CD4-positive, alpha-beta T cell (primary cell): ENCODE measurements at regions not wholly inside any gene's neighbourhood (a gene's known extent, or its start where the extent isn't known, plus 50 kb on each side); places are given as distances from the start of the nearest gene placed in this dataset.

Source experiments
- ATAC-seq: fragments of 200-7000 bp; cut with Tn5 transposase; one replicate; pipeline ENCODE4 v1.10.0; 2022; ENCODE audit warnings: mild to moderate bottlenecking; ENCODE audit not compliant: poor library complexity
- CTCF ChIA-PET: fragments of 350-600 bp; sonication (Branson Sonifier 250); formaldehyde crosslinking; loops from one replicate; lab custom pipeline; 2021; ENCODE audit warnings: antibody characterized with exemption, inconsistent platforms; lab: Charles Lee
- POLR2A ChIA-PET: fragments of 350-600 bp; sonication (Branson Sonifier 250); formaldehyde crosslinking; loops from one replicate; lab custom pipeline; 2021; ENCODE audit warnings: antibody characterized with exemption, inconsistent platforms; lab: Charles Lee
- DNase-seq, 14 experiments: peaks; one replicate each; pipeline ENCODE4 v3.0.0-alpha.2; 2013 to 2020; ENCODE audit warnings: mixed read lengths in 2 of 14
- H3K27ac ChIP-seq, 2 donors: one replicate each; pipeline versions ENCODE4 v1.5.1 to v1.7.0; 2013; ENCODE audit warnings: low read length in 2 of 2, low read depth in 1 of 2, mild to moderate bottlenecking in 1 of 2
- H3K27me3 ChIP-seq, 2 experiments: 1 replicate in 1 of 2; 2 replicates in 1 of 2; pipeline versions ENCODE4 v1.6.1 to v1.7.0; 2013; ENCODE audit warnings: low read length in 2 of 2, control low read depth in 1 of 2, mild to moderate bottlenecking in 1 of 2, moderate library complexity in 1 of 2; ENCODE audit not compliant: insufficient read depth in 2 of 2, control insufficient read depth in 1 of 2
- H3K36me3 ChIP-seq: one replicate; pipeline ENCODE4 v1.6.1; 2013; ENCODE audit warnings: low read length, control low read depth; ENCODE audit not compliant: insufficient read depth
- H3K4me1 ChIP-seq: one replicate; pipeline ENCODE4 v1.6.1; 2013; ENCODE audit warnings: low read length, control low read depth; ENCODE audit not compliant: insufficient read depth
- H3K4me3 ChIP-seq: one replicate; pipeline ENCODE4 v1.5.1; 2013; ENCODE audit warnings: mild to moderate bottlenecking, low read length, moderate library complexity
- H3K9me3 ChIP-seq, 2 experiments: 1 replicate in 1 of 2; 2 replicates in 1 of 2; pipeline versions ENCODE4 v1.6.1 to v1.7.0; 2013; ENCODE audit warnings: low read length in 2 of 2, mild to moderate bottlenecking in 2 of 2, control low read depth in 1 of 2, moderate library complexity in 1 of 2; ENCODE audit not compliant: control insufficient read depth in 1 of 2, insufficient read depth in 1 of 2
- H3K27ac Mint-ChIP-seq: one replicate; pipeline ENCODE4 v1.8.0; 2020; ENCODE audit warnings: mixed read lengths
- H3K27me3 Mint-ChIP-seq: one replicate; pipeline ENCODE4 v1.8.0; 2021; ENCODE audit warnings: mixed read lengths
- H3K36me3 Mint-ChIP-seq: one replicate; pipeline ENCODE4 v1.8.0; 2021; ENCODE audit warnings: low read depth, mixed read lengths
- H3K4me1 Mint-ChIP-seq: one replicate; pipeline ENCODE4 v1.8.0; 2021; ENCODE audit warnings: low read depth, mixed read lengths
- H3K4me3 Mint-ChIP-seq: one replicate; pipeline ENCODE4 v1.8.0; 2020; ENCODE audit warnings: mild to moderate bottlenecking, mixed read lengths
- H3K9me3 Mint-ChIP-seq: one replicate; pipeline ENCODE4 v1.8.0; 2020; ENCODE audit warnings: mixed read lengths
- CTCF ChIP-seq: fragments of 200-600 bp; IDR thresholded peaks from one replicate; pipeline ENCODE4 v1.8.0; 2022; ENCODE audit warnings: antibody characterized with exemption, mild to moderate bottlenecking
- intact Hi-C, 2 experiments: fragments of 100-400 bp; cut with DNase I in 1 of 2; cut with micrococcal nuclease in 1 of 2; formaldehyde crosslinking; loops; one replicate each; pipeline versions ENCODE4 v1.15.1 to v1.9.0; 2023 to 2025; cut with DNase I, micrococcal nuclease

- Mint-ChIP-seq H3K36me3 (no peaks in the 10 kb centered on the region), H3K27me3 (no peaks in the 10 kb centered on the region), H3K27ac (no peak overlapping the region), H3K4me1 (no peaks in the 10 kb centered on the region), H3K9me3 (no peaks in the 10 kb centered on the region), H3K4me3 (no peak overlapping the region)
- DNase-seq (no peak), ATAC-seq (no peak)
- POLR2A ChIA-PET = no interaction called here
- H3K4me3 ChIP-seq = no peak overlapping the region
- no peaks in the 10 kb centered on the region for H3K4me1 ChIP-seq
- TF ChIP-seq CTCF = no peak
- CTCF ChIA-PET = no interaction called here
- no peaks in the 10 kb centered on the region for H3K36me3 ChIP-seq
- no peak overlapping the region for H3K27ac ChIP-seq
- H3K9me3 ChIP-seq = no peaks in the 10 kb centered on the region
- no peaks in the 10 kb centered on the region for H3K27me3 ChIP-seq
- intact Hi-C loops = no loop called here
These were observed 390.7 kb upstream of the SLITRK1 start for GRCh38 chr13:84272877-84273562.

GRCh38 chr13:84265257-84265764 lies 383.0 kb upstream of the SLITRK1 start:
- Histone ChIP-seq H3K27ac (no peak overlapping the region), H3K4me3 (no peak overlapping the region), H3K9me3 (no peaks in the 10 kb centered on the region), H3K27me3 (no peaks in the 10 kb centered on the region), H3K4me1 (no peaks in the 10 kb centered on the region), H3K36me3 (no peaks in the 10 kb centered on the region)
- ATAC-seq (no peak), DNase-seq (no peak)
- H3K27me3 Mint-ChIP-seq = no peaks in the 10 kb centered on the region
- no peak overlapping the region for H3K27ac Mint-ChIP-seq
- no peak for TF ChIP-seq CTCF
- no peaks in the 10 kb centered on the region for H3K9me3 Mint-ChIP-seq
- ChIA-PET CTCF (no interaction called here), POLR2A (no interaction called here)
- no peaks in the 10 kb centered on the region for H3K4me1 Mint-ChIP-seq
- H3K4me3 Mint-ChIP-seq = no peak overlapping the region
- intact Hi-C loops = no loop called here
- H3K36me3 Mint-ChIP-seq = no peaks in the 10 kb centered on the region

- TF ChIP-seq CTCF = no peak
- no peaks in the 10 kb centered on the region for H3K27me3 Mint-ChIP-seq
- no peak overlapping the region for H3K4me3 ChIP-seq
- CTCF ChIA-PET = no interaction called here
- no peaks in the 10 kb centered on the region for H3K36me3 ChIP-seq
- H3K27ac Mint-ChIP-seq = no peak overlapping the region
- H3K4me3 Mint-ChIP-seq = no peak overlapping the region
- H3K27me3 ChIP-seq = no peaks in the 10 kb centered on the region
- H3K36me3 Mint-ChIP-seq = no peaks in the 10 kb centered on the region
- no peaks in the 10 kb centered on the region for H3K9me3 Mint-ChIP-seq
- intact Hi-C loops = no loop called here
- POLR2A ChIA-PET = no interaction called here
- H3K27ac ChIP-seq = no peak overlapping the region
- no peak for DNase-seq
- H3K4me1 ChIP-seq = no peaks in the 10 kb centered on the region
- no peaks in the 10 kb centered on the region for H3K4me1 Mint-ChIP-seq
- ATAC-seq = no peak
- H3K9me3 ChIP-seq = no peaks in the 10 kb centered on the region
These were observed 381.2 kb upstream of the SLITRK1 start for GRCh38 chr13:84263354-84264069.
